ENCODE measurements at regions not wholly inside any gene's neighbourhood (a gene's known extent, or its start where the extent isn't known, plus 50 kb on each side); places are given as distances from the start of the nearest gene placed in this dataset.

DNA sequence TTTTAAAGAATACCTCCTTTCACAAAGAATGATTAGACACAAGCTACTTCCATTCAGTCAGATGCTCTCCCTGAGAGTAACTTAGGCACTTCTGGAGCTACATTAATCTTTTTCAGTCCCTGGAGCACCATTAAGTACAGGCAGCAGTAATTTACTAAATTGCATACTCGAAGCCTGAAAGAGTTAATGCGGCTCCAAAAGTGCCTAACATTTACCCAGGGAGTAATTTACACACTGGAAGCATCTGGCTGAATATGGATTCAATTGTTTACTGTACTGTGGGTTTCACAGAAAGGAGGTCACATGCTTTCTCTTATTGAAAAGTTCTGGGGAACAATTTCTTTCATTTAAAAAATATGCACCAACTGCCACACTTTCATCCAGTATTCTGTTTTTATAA, 260.8 kb upstream of the TENM3 start:
- H3K9ac ChIP-seq (ENCODE audit: low read length), result no peak overlapping the region
- no peak overlapping the region for H3K27ac ChIP-seq (ENCODE audit: low read depth, low read length)
- no peak overlapping the region for H3K4me3 ChIP-seq (ENCODE audit: low read length)
- no peaks in the 10 kb centered on the region for H3K36me3 ChIP-seq (ENCODE audit: control insufficient read depth, insufficient read depth, low read length)
- no peaks in the 10 kb centered on the region for H3K27me3 ChIP-seq (ENCODE audit: control insufficient read depth, insufficient read depth, low read length)
- no peaks in the 10 kb centered on the region for H3K4me1 ChIP-seq (ENCODE audit: control insufficient read depth, insufficient read depth, low read length)

- no peaks in the 10 kb centered on the region for H3K4me1 ChIP-seq (ENCODE audit: control insufficient read depth, insufficient read depth, low read length)
- H3K27ac ChIP-seq (ENCODE audit: low read depth, low read length), result no peak overlapping the region
- no peaks in the 10 kb centered on the region for H3K27me3 ChIP-seq (ENCODE audit: control insufficient read depth, insufficient read depth, low read length)
- no peak overlapping the region for H3K9ac ChIP-seq (ENCODE audit: low read length)
- no peak overlapping the region for H3K4me3 ChIP-seq (ENCODE audit: low read length)
- no peaks in the 10 kb centered on the region for H3K36me3 ChIP-seq (ENCODE audit: control insufficient read depth, insufficient read depth, low read length)
Measured at GRCh38 chr4:181982856-181983255, 260.3 kb upstream of the TENM3 start.

DNA sequence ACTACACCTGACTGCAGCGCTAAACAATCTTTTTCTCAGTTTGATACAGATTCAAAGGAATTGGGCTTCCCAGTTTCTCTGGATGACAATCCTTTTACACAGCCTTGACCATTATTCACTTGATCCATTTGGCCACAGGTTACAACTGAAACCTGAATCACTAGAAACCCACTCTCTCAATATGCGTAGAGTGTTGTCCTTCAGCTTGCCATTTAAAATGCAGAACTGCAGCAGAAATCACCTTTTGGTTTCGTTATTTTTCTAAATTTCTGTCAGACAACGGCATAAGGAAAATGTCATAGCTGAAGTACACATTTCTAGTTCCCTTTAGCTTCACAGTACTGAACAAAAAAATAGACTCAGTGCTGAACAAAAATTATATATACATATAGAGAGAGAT, 255.8 kb upstream of the TENM3 start:
- H3K27ac ChIP-seq (ENCODE audit: low read depth, low read length), result no peak overlapping the region
- no peaks in the 10 kb centered on the region for H3K36me3 ChIP-seq (ENCODE audit: control insufficient read depth, insufficient read depth, low read length)
- H3K9ac ChIP-seq (ENCODE audit: low read length), result no peak overlapping the region
- H3K4me3 ChIP-seq (ENCODE audit: low read length), result no peak overlapping the region
- no peaks in the 10 kb centered on the region for H3K27me3 ChIP-seq (ENCODE audit: control insufficient read depth, insufficient read depth, low read length)
- H3K4me1 ChIP-seq (ENCODE audit: control insufficient read depth, insufficient read depth, low read length), result no peaks in the 10 kb centered on the region

DNA sequence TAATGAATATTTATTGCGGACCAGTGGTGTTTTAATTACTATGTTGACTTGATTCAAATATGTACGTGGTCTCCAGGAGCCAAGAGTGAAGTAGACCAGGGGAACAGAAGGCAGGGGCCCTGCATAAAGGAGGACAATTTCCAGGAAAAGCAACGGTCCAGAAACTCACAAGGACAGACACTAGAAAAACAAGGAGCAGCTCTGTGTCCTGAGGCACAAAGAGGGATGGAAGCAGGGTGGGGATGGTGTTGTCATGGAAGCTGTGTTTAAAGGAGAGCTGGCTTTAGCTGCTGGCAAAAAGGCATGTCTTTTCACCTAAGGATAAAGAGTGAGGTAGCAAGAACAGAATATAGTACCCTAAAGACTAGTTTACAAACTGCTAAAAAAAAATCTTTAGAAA, 254.1 kb upstream of the TENM3 start:
- Histone ChIP-seq H3K4me1 (ENCODE audit: control insufficient read depth, insufficient read depth, low read length) (no peaks in the 10 kb centered on the region), H3K4me3 (ENCODE audit: low read length) (no peak overlapping the region)

GRCh38 chr4:181991369-181992108, 251.7 kb upstream of the TENM3 start:
- no peaks in the 10 kb centered on the region for H3K27me3 ChIP-seq (ENCODE audit: control insufficient read depth, insufficient read depth, low read length)
- no peaks in the 10 kb centered on the region for H3K36me3 ChIP-seq (ENCODE audit: control insufficient read depth, insufficient read depth, low read length)

More for the DNA sequence above, 254.1 kb upstream of the TENM3 start:
- Histone ChIP-seq H3K9ac (ENCODE audit: low read length) (no peak overlapping the region), H3K27ac (ENCODE audit: low read depth, low read length) (no peak overlapping the region), H3K36me3 (ENCODE audit: control insufficient read depth, insufficient read depth, low read length) (no peaks in the 10 kb centered on the region), H3K27me3 (ENCODE audit: control insufficient read depth, insufficient read depth, low read length) (no peaks in the 10 kb centered on the region)

GRCh38 chr4:181998398-181999295, 244.6 kb upstream of the TENM3 start:
- no peaks in the 10 kb centered on the region for H3K4me1 ChIP-seq (ENCODE audit: control insufficient read depth, insufficient read depth, low read length)
- no peak overlapping the region for H3K9ac ChIP-seq (ENCODE audit: low read length)
- H3K4me3 ChIP-seq (ENCODE audit: low read length), result no peak overlapping the region
- no peak overlapping the region for H3K27ac ChIP-seq (ENCODE audit: low read depth, low read length)
- H3K27me3 ChIP-seq (ENCODE audit: control insufficient read depth, insufficient read depth, low read length), result no peaks in the 10 kb centered on the region
- no peaks in the 10 kb centered on the region for H3K36me3 ChIP-seq (ENCODE audit: control insufficient read depth, insufficient read depth, low read length)

More at GRCh38 chr4:181991369-181992108, 251.7 kb upstream of the TENM3 start:
- Histone ChIP-seq H3K4me1 (ENCODE audit: control insufficient read depth, insufficient read depth, low read length) (no peaks in the 10 kb centered on the region), H3K4me3 (ENCODE audit: low read length) (no peak overlapping the region), H3K27ac (ENCODE audit: low read depth, low read length) (no peak overlapping the region), H3K9ac (ENCODE audit: low read length) (no peak overlapping the region)

DNA sequence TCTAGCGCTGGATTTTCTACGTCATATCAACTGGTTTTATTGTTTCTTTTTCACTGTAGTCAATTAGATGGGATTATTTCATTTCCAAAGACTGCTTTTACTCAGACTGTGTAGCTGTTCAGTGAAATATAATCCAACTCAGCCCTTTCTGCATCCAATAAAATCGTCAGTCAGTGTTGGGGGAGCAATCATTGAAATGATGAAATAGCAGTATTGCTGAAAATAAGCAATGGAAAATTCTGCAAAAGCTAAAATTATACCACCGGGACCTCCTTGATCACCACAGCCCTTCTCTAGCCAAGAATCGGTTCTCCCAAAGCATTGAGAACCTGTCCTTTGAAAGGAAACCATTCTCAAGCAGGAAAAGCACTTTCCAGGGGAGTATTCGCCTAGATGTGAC, 243.1 kb upstream of the TENM3 start:
- H3K27ac ChIP-seq (ENCODE audit: low read depth, low read length), result no peak overlapping the region
- no peaks in the 10 kb centered on the region for H3K4me1 ChIP-seq (ENCODE audit: control insufficient read depth, insufficient read depth, low read length)
- H3K9ac ChIP-seq (ENCODE audit: low read length), result no peak overlapping the region
- no peak overlapping the region for H3K4me3 ChIP-seq (ENCODE audit: low read length)
- H3K36me3 ChIP-seq (ENCODE audit: control insufficient read depth, insufficient read depth, low read length), result no peaks in the 10 kb centered on the region
- H3K27me3 ChIP-seq (ENCODE audit: control insufficient read depth, insufficient read depth, low read length), result no peaks in the 10 kb centered on the region

DNA sequence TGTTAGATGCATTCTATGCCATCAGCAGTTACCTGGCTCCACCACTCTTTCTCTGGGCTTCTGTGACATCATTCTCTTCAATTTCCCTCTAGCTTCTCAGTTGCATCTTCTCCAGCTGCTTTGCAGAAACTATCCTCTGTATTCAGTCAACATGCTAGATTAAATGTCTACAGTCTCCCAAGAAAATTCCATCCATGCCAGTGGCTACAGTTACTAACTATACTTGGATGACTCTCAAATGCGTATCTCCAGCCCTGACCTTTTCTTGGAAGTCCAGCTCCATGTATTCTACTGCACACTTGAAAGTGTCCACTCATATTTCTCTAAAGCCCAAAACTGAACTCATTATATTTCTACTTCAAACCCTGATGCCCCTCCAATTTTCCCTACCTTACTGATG, 232.3 kb upstream of the TENM3 start:
- Histone ChIP-seq H3K36me3 (ENCODE audit: control insufficient read depth, insufficient read depth, low read length) (no peaks in the 10 kb centered on the region), H3K4me3 (ENCODE audit: low read length) (no peak overlapping the region), H3K4me1 (ENCODE audit: control insufficient read depth, insufficient read depth, low read length) (no peaks in the 10 kb centered on the region), H3K27ac (ENCODE audit: low read depth, low read length) (no peak overlapping the region), H3K27me3 (ENCODE audit: control insufficient read depth, insufficient read depth, low read length) (no peaks in the 10 kb centered on the region), H3K9ac (ENCODE audit: low read length) (no peak overlapping the region)

DNA sequence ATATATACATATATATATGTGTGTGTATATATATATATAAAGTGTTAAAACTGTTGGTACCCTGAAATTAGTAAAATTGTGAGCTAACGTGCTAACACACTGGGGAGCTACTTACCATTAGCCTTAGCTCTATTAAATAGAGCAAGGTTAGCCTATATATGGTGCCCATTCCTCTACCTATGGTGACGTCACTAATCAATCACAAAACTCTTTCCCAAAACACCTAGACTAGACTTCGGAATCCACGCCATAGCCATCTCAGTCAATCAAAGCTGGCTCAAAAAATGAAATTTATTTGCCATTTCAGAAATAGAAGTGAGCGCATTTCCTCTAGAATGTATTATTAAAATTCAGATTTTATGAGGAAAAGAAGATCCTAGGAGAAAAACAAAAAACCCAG, 229.0 kb upstream of the TENM3 start:
- H3K27ac ChIP-seq (ENCODE audit: low read depth, low read length), result no peak overlapping the region
- no peaks in the 10 kb centered on the region for H3K36me3 ChIP-seq (ENCODE audit: control insufficient read depth, insufficient read depth, low read length)
- H3K9ac ChIP-seq (ENCODE audit: low read length), result no peak overlapping the region
- H3K27me3 ChIP-seq (ENCODE audit: control insufficient read depth, insufficient read depth, low read length), result no peaks in the 10 kb centered on the region
- H3K4me3 ChIP-seq (ENCODE audit: low read length), result no peak overlapping the region
- H3K4me1 ChIP-seq (ENCODE audit: control insufficient read depth, insufficient read depth, low read length), result no peaks in the 10 kb centered on the region

GRCh38 chr4:182015014-182015413, 228.2 kb upstream of the TENM3 start:
- Histone ChIP-seq H3K4me1 (ENCODE audit: control insufficient read depth, insufficient read depth, low read length) (no peaks in the 10 kb centered on the region), H3K36me3 (ENCODE audit: control insufficient read depth, insufficient read depth, low read length) (no peaks in the 10 kb centered on the region), H3K27me3 (ENCODE audit: control insufficient read depth, insufficient read depth, low read length) (no peaks in the 10 kb centered on the region)

DNA sequence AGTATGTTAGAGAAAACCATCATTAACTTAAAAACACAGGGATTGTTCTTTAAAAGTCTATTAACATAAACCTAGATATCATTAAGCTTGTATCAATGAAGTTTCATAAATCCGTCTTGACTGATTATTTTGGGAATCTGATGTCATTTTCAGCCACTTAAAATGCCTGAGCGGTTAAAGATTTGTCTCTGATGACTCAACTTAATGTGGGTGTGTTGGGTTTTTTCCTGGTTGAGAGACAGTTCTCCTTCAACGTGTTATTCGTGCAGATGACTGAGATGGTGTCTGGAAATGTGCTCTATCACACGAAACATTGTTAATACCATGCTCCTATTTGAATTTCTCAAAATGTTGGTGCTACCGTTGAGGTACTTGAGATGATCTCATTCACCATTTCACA, 227.3 kb upstream of the TENM3 start:
- H3K4me3 ChIP-seq (ENCODE audit: low read length), result no peak overlapping the region
- H3K4me1 ChIP-seq (ENCODE audit: control insufficient read depth, insufficient read depth, low read length), result no peaks in the 10 kb centered on the region
- H3K9ac ChIP-seq (ENCODE audit: low read length), result no peak overlapping the region
- no peak overlapping the region for H3K27ac ChIP-seq (ENCODE audit: low read depth, low read length)
- no peaks in the 10 kb centered on the region for H3K27me3 ChIP-seq (ENCODE audit: control insufficient read depth, insufficient read depth, low read length)
- H3K36me3 ChIP-seq (ENCODE audit: control insufficient read depth, insufficient read depth, low read length), result no peaks in the 10 kb centered on the region

More at GRCh38 chr4:182015014-182015413, 228.2 kb upstream of the TENM3 start:
- Histone ChIP-seq H3K27ac (ENCODE audit: low read depth, low read length) (no peak overlapping the region), H3K4me3 (ENCODE audit: low read length) (no peak overlapping the region), H3K9ac (ENCODE audit: low read length) (no peak overlapping the region)

DNA sequence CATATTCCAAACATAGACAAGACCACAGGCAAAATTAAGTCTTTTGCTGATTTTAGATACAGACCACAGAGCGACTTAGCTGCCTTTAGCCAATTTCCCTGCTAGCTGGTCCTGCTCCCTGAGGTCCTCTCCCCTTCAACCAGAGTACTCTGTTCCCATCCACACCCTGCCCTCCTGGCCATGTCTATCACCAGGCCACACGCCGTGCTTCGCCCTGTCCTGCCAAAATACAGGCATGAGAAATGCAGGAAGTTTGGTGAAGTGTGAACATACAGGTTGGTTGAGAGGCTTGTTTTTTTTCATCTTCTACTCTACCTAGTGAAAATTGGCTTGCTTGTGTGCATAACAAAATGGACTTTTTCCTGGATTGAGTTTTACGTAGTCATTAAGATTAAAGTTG, 226.2 kb upstream of the TENM3 start:
- H3K9ac ChIP-seq (ENCODE audit: low read length), result no peak overlapping the region
- H3K27me3 ChIP-seq (ENCODE audit: control insufficient read depth, insufficient read depth, low read length), result no peaks in the 10 kb centered on the region
- no peak overlapping the region for H3K27ac ChIP-seq (ENCODE audit: low read depth, low read length)
- H3K4me3 ChIP-seq (ENCODE audit: low read length), result no peak overlapping the region
- no peaks in the 10 kb centered on the region for H3K4me1 ChIP-seq (ENCODE audit: control insufficient read depth, insufficient read depth, low read length)
- H3K36me3 ChIP-seq (ENCODE audit: control insufficient read depth, insufficient read depth, low read length), result no peaks in the 10 kb centered on the region
